ENCODE measurements at regions not wholly inside any gene's neighbourhood (a gene's known extent, or its start where the extent isn't known, plus 50 kb on each side); places are given as distances from the start of the nearest gene placed in this dataset.

DNA sequence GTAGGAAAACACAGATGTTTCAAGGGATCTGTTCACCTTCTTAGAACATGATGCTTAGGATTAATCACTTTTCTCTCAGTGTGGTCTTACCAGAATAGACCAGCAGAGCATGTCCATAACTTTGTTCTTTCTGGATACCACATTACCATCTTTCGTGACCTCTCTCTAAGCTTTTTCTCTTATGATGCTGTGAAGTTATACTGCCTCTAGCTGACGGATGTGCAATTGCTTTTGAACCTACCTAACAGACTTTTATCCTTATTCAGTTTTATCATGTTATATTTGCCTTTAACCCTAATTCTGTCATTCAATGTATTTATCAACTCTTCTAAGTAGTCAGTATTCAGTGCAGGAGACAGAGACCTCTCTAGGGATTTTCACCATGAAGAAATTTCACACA is 246.7 kb downstream of the DACT1 start:
- no peak overlapping the region for H3K27ac Mint-ChIP-seq
- H3K9me3 Mint-ChIP-seq, result no peaks in the 10 kb centered on the region
- no peaks in the 10 kb centered on the region for H3K4me1 Mint-ChIP-seq (ENCODE audit: low read depth)
- peaks cover 8% of the 10 kb centered on the region for H3K27me3 Mint-ChIP-seq (ENCODE audit: low read depth)
- DNase-seq (ENCODE audit: low spot score), result no peak
- no peak overlapping the region for H3K4me3 Mint-ChIP-seq (ENCODE audit: low read depth)
- intact Hi-C loops (cut with micrococcal nuclease), result no loop called here
- no peaks in the 10 kb centered on the region for H3K36me3 Mint-ChIP-seq (ENCODE audit: low read depth)

DNA sequence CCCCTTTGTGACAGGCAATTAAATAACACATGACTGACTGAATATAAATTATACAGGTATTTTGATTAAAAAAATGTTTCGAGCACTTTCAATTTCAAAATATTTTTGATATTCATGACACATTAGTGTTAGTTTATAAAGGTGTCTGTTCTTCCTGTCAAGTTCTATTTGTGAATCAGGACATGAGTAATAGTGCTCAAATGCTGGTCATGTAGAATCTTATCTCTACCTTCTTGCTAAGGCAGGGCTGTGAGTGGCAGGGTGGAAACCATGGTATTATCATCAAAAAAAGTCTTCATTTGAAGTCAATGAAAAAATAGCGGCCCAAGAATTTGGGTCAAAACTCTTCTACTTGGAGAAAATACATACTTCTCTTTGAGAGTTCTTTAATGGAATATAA is 250.2 kb downstream of the DACT1 start:
- Mint-ChIP-seq H3K4me1 (ENCODE audit: low read depth) (no peaks in the 10 kb centered on the region), H3K36me3 (ENCODE audit: low read depth) (no peaks in the 10 kb centered on the region), H3K27ac (no peak overlapping the region), H3K4me3 (ENCODE audit: low read depth) (no peak overlapping the region), H3K9me3 (no peaks in the 10 kb centered on the region), H3K27me3 (ENCODE audit: low read depth) (peaks cover 5% of the 10 kb centered on the region)
- DNase-seq (ENCODE audit: low spot score), result no peak
- intact Hi-C loops (cut with micrococcal nuclease), result no loop called here

GRCh38 chr14:58898655-58899316 is 261.0 kb downstream of the DACT1 start:
- intact Hi-C loops (cut with micrococcal nuclease), result no loop called here
- peaks cover 14% of the 10 kb centered on the region for H3K27me3 Mint-ChIP-seq (ENCODE audit: low read depth)
- H3K36me3 Mint-ChIP-seq (ENCODE audit: low read depth), result no peaks in the 10 kb centered on the region
- H3K4me1 Mint-ChIP-seq (ENCODE audit: low read depth), result peaks cover 3% of the 10 kb centered on the region
- DNase-seq (ENCODE audit: low spot score), result no peak
- H3K4me3 Mint-ChIP-seq (ENCODE audit: low read depth), result no peak overlapping the region
- H3K27ac Mint-ChIP-seq, result no peak overlapping the region
- no peaks in the 10 kb centered on the region for H3K9me3 Mint-ChIP-seq

DNA sequence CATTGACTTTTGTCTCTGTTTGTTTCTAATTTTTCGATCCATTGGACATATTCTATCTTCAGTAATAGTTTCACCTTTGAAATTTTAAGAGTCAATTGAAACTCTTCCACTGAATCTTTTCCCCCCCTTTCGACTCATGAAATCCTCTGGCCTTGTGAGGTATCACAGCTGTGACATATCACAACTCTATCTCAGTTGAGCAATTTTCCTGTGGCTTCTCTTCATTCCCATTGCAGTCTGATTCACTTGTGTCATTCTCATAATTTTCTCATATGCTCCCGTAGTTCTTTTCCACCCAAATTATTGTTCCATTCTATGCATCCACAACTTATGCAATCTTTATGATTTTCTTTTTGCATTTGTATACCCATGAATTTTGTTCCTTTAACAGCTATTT is 261.6 kb downstream of the DACT1 start:
- DNase-seq (ENCODE audit: low spot score), result no peak
- Mint-ChIP-seq H3K4me1 (ENCODE audit: low read depth) (peaks cover 2% of the 10 kb centered on the region), H3K27me3 (ENCODE audit: low read depth) (peaks cover 13% of the 10 kb centered on the region), H3K4me3 (ENCODE audit: low read depth) (no peak overlapping the region), H3K9me3 (no peaks in the 10 kb centered on the region), H3K36me3 (ENCODE audit: low read depth) (no peaks in the 10 kb centered on the region), H3K27ac (no peak overlapping the region)
- intact Hi-C loops (cut with micrococcal nuclease), result no loop called here

DNA sequence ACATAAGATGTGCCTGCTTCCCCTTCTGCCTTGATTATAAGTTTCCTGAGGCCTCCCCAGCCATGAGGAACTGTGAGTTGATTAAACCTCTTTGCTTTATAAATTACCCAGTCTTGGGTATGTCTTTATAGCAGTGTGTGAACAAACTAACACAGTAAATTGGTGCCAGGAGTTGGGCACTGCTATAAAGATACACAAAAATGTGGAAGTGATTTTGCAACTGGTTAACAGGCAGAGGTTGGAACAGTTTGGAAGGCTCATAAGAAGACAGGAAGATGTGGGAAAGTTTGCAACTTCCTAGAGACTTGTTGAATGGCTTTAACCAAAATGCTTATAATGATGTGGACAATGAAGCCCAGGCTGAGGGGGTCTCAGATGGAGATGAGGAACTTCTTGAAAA is 264.1 kb downstream of the DACT1 start:
- peaks cover 10% of the 10 kb centered on the region for H3K27me3 Mint-ChIP-seq (ENCODE audit: low read depth)
- no peak overlapping the region for H3K4me3 Mint-ChIP-seq (ENCODE audit: low read depth)
- H3K4me1 Mint-ChIP-seq (ENCODE audit: low read depth), result peaks cover 2% of the 10 kb centered on the region
- intact Hi-C loops (cut with micrococcal nuclease), result no loop called here
- H3K27ac Mint-ChIP-seq, result no peak overlapping the region
- no peaks in the 10 kb centered on the region for H3K36me3 Mint-ChIP-seq (ENCODE audit: low read depth)
- no peaks in the 10 kb centered on the region for H3K9me3 Mint-ChIP-seq
- DNase-seq (ENCODE audit: low spot score), result no peak

GRCh38 chr14:58904776-58905175 is 267.0 kb downstream of the DACT1 start:
- intact Hi-C loops (cut with micrococcal nuclease), result no loop called here
- no peaks in the 10 kb centered on the region for H3K36me3 Mint-ChIP-seq (ENCODE audit: low read depth)
- H3K4me3 Mint-ChIP-seq (ENCODE audit: low read depth), result no peak overlapping the region
- no peaks in the 10 kb centered on the region for H3K9me3 Mint-ChIP-seq
- no peaks in the 10 kb centered on the region for H3K4me1 Mint-ChIP-seq (ENCODE audit: low read depth)
- peaks cover 7% of the 10 kb centered on the region for H3K27me3 Mint-ChIP-seq (ENCODE audit: low read depth)
- DNase-seq (ENCODE audit: low spot score), result no peak
- no peak overlapping the region for H3K27ac Mint-ChIP-seq

DNA sequence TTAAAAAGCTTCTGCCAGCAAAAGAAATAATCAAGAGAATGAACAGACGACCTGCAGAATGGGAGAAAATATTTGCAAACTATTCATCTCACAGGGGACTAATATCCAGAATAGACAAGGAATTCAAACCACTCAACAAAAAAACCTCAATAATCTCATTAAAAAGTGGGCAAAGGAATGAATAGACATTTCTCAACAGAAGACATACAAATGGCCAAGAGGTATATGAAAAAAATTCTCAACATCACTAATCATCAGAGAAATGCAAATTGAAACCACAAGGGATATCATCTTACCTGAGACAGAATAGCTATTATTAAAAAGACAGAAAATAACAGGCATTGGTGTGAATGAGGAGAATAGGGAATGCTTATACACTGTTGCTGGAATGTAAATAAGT is 270.0 kb downstream of the DACT1 start:
- no peaks in the 10 kb centered on the region for H3K36me3 Mint-ChIP-seq (ENCODE audit: low read depth)
- no peak overlapping the region for H3K27ac Mint-ChIP-seq
- no peak for DNase-seq (ENCODE audit: low spot score)
- no peaks in the 10 kb centered on the region for H3K4me1 Mint-ChIP-seq (ENCODE audit: low read depth)
- H3K9me3 Mint-ChIP-seq, result no peaks in the 10 kb centered on the region
- H3K4me3 Mint-ChIP-seq (ENCODE audit: low read depth), result no peak overlapping the region
- intact Hi-C loops (cut with micrococcal nuclease), result no loop called here
- H3K27me3 Mint-ChIP-seq (ENCODE audit: low read depth), result peaks cover 7% of the 10 kb centered on the region

- Mint-ChIP-seq H3K9me3 (no peaks in the 10 kb centered on the region), H3K27ac (no peak overlapping the region), H3K27me3 (ENCODE audit: low read depth) (no peaks in the 10 kb centered on the region), H3K36me3 (ENCODE audit: low read depth) (no peaks in the 10 kb centered on the region), H3K4me1 (ENCODE audit: low read depth) (no peaks in the 10 kb centered on the region), H3K4me3 (ENCODE audit: low read depth) (no peak overlapping the region)
- intact Hi-C loops (cut with micrococcal nuclease), result no loop called here
- DNase-seq (ENCODE audit: low spot score), result no peak
Measured at GRCh38 chr14:58912287-58912686, 274.5 kb downstream of the DACT1 start.

GRCh38 chr14:58912799-58913432 is 275.2 kb downstream of the DACT1 start:
- intact Hi-C loops (cut with micrococcal nuclease), result no loop called here
- H3K36me3 Mint-ChIP-seq (ENCODE audit: low read depth), result no peaks in the 10 kb centered on the region
- H3K4me3 Mint-ChIP-seq (ENCODE audit: low read depth), result no peak overlapping the region
- H3K27me3 Mint-ChIP-seq (ENCODE audit: low read depth), result no peaks in the 10 kb centered on the region
- no peaks in the 10 kb centered on the region for H3K9me3 Mint-ChIP-seq
- no peaks in the 10 kb centered on the region for H3K4me1 Mint-ChIP-seq (ENCODE audit: low read depth)
- DNase-seq (ENCODE audit: low spot score), result no peak
- H3K27ac Mint-ChIP-seq, result no peak overlapping the region

DNA sequence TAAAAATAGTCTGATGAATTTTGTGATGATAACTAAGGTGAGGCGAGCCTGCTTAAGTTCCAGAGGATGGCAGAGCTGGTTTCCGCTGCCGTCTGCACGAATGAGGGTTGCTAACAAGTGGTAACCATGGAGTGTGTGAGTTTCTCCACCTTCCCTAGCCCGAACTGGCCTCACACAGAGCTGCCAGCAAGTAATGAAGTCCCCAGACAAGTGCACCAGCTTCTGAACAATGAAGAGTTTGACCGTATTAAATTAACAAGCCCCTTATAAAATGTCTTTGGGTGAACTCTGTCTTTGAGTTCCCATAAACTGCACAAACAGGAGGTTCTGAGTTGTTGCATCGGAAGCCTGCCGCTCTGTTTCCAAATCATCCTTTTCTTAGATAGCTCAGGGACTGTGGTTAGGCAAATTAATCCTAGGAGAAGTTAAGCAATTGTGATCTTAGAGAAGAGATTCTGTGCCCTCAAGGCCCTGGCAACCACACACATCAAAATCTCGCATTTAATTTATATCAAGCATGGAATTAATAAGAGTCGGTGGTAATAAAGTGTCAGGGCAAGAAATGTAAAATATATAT is 274.1 kb upstream of the DAAM1 start:
- no peaks in the 10 kb centered on the region for H3K4me1 Mint-ChIP-seq (ENCODE audit: low read depth)
- no peak overlapping the region for H3K4me3 Mint-ChIP-seq (ENCODE audit: low read depth)
- H3K9me3 Mint-ChIP-seq, result no peaks in the 10 kb centered on the region
- intact Hi-C loops (cut with micrococcal nuclease), result no loop called here
- no peak for DNase-seq (ENCODE audit: low spot score)
- no peak overlapping the region for H3K27ac Mint-ChIP-seq
- no peaks in the 10 kb centered on the region for H3K36me3 Mint-ChIP-seq (ENCODE audit: low read depth)
- no peaks in the 10 kb centered on the region for H3K27me3 Mint-ChIP-seq (ENCODE audit: low read depth)

- Mint-ChIP-seq H3K36me3 (ENCODE audit: low read depth) (no peaks in the 10 kb centered on the region), H3K9me3 (no peaks in the 10 kb centered on the region), H3K4me1 (ENCODE audit: low read depth) (no peaks in the 10 kb centered on the region), H3K27ac (no peak overlapping the region), H3K4me3 (ENCODE audit: low read depth) (no peak overlapping the region), H3K27me3 (ENCODE audit: low read depth) (no peaks in the 10 kb centered on the region)
- DNase-seq (ENCODE audit: low spot score), result no peak
- intact Hi-C loops (cut with micrococcal nuclease), result no loop called here
Measured at GRCh38 chr14:58915646-58916045, 272.8 kb upstream of the DAAM1 start.

GRCh38 chr14:58918066-58918738 is 270.3 kb upstream of the DAAM1 start:
- Mint-ChIP-seq H3K9me3 (no peaks in the 10 kb centered on the region), H3K27me3 (ENCODE audit: low read depth) (no peaks in the 10 kb centered on the region), H3K27ac (no peak overlapping the region), H3K4me1 (ENCODE audit: low read depth) (no peaks in the 10 kb centered on the region), H3K36me3 (ENCODE audit: low read depth) (no peaks in the 10 kb centered on the region), H3K4me3 (ENCODE audit: low read depth) (no peak overlapping the region)
- no peak for DNase-seq (ENCODE audit: low spot score)
- intact Hi-C loops (cut with micrococcal nuclease), result no loop called here

DNA sequence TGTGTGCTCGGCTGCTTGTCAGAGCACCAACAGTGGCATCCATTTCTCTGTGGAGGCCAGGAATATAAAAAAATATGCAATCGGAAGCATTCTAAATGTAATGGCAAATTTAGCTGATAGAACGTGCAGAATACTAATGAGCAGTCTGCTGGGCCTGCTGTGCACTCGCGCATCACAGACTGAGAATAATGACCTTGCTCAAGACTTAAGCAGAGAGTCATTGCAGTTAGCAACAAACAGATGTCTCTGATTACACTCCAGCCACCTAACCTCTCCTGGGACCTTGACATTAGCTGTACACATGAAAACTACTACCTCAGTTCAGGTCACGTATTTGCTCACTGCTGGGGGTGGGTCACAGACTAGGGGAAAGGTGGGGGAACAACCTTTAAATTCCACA is 269.2 kb upstream of the DAAM1 start:
- no peak overlapping the region for H3K4me3 Mint-ChIP-seq (ENCODE audit: low read depth)
- intact Hi-C loops (cut with micrococcal nuclease), result no loop called here
- no peaks in the 10 kb centered on the region for H3K4me1 Mint-ChIP-seq (ENCODE audit: low read depth)
- H3K27ac Mint-ChIP-seq, result no peak overlapping the region
- no peaks in the 10 kb centered on the region for H3K27me3 Mint-ChIP-seq (ENCODE audit: low read depth)
- DNase-seq (ENCODE audit: low spot score), result no peak
- no peaks in the 10 kb centered on the region for H3K36me3 Mint-ChIP-seq (ENCODE audit: low read depth)
- no peaks in the 10 kb centered on the region for H3K9me3 Mint-ChIP-seq
